Nephron (organoid): ENCODE measurements at regions not wholly inside any gene's neighbourhood (a gene's known extent, or its start where the extent isn't known, plus 50 kb on each side); places are given as distances from the start of the nearest gene placed in this dataset.

ENCODE experiments used
- H3K27ac Mint-ChIP-seq, 3 experiments: 2 replicates each; pipeline ENCODE4 v1.8.0; 2020; ENCODE audit warnings: mixed read lengths in 3 of 3, mild to moderate bottlenecking in 2 of 3, moderate library complexity in 1 of 3
- H3K27me3 Mint-ChIP-seq: 2 replicates; pipeline ENCODE4 v1.8.0; 2021; ENCODE audit warnings: low read depth, mild to moderate bottlenecking, moderate library complexity, mixed read lengths
- H3K36me3 Mint-ChIP-seq: 2 replicates; pipeline ENCODE4 v1.8.0; 2020; ENCODE audit warnings: low read depth, mixed read lengths
- H3K4me1 Mint-ChIP-seq: 2 replicates; pipeline ENCODE4 v1.8.0; 2020; ENCODE audit warnings: mixed read lengths
- H3K4me3 Mint-ChIP-seq, 3 experiments: 2 replicates each; pipeline ENCODE4 v1.8.0; 2020; ENCODE audit warnings: mild to moderate bottlenecking in 3 of 3, mixed read lengths in 3 of 3, moderate library complexity in 2 of 3
- H3K9me3 Mint-ChIP-seq: 2 replicates; pipeline ENCODE4 v1.8.0; 2020; ENCODE audit warnings: mixed read lengths
- TF ChIP-seq, protein P1 (sequence below), 3 experiments: fragments of 200-600 bp; sonication (generic); IDR thresholded peaks; one replicate each; pipeline ENCODE4 v1.5.0; 2021; ENCODE audit warnings: antibody characterized with exemption in 3 of 3; ENCODE audit not compliant: unreplicated experiment in 3 of 3

DNA sequence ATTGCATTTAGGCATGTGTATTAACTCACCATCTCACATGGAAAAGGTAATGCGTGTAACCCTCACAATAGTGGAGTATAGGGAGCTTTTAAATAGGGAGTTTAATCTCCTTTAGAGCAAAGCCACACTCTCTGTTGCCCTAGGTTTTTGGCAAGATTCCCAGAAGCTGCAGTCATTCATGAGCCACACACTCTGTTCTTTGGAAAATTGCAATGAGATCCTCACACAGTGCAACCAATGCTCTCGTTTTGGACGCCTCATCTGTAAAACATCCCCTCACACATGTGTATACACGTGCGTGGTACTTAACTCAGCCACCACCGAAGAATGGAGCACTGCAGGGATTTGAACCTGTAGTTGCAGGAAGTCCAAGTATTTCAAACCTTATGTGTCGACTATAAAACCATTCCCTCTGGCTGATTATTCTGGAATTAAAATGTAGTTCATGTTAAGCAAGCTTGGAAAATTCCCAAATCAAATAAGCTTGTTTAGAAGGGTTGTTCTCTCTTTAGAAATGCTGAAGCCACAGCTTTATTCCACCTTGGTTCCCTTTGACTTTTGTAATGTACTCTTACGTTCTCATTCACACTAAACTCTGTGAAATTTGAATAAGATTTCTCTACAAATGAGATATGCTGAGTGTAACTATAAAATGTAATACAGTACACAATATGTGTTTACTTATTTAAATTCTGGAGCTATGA, 489.8 kb upstream of the MANEA start:
- Mint-ChIP-seq H3K4me3 (no peak overlapping the region), H3K9me3 (no peaks in the 10 kb centered on the region), H3K27ac (no peak overlapping the region), H3K27me3 (peaks cover 3% of the 10 kb centered on the region), H3K4me1 (peaks cover 12% of the 10 kb centered on the region), H3K36me3 (no peaks in the 10 kb centered on the region)
- TF ChIP-seq, protein P1, sequence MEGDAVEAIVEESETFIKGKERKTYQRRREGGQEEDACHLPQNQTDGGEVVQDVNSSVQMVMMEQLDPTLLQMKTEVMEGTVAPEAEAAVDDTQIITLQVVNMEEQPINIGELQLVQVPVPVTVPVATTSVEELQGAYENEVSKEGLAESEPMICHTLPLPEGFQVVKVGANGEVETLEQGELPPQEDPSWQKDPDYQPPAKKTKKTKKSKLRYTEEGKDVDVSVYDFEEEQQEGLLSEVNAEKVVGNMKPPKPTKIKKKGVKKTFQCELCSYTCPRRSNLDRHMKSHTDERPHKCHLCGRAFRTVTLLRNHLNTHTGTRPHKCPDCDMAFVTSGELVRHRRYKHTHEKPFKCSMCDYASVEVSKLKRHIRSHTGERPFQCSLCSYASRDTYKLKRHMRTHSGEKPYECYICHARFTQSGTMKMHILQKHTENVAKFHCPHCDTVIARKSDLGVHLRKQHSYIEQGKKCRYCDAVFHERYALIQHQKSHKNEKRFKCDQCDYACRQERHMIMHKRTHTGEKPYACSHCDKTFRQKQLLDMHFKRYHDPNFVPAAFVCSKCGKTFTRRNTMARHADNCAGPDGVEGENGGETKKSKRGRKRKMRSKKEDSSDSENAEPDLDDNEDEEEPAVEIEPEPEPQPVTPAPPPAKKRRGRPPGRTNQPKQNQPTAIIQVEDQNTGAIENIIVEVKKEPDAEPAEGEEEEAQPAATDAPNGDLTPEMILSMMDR (IDR thresholded peaks at IDR 0.05; ENCODE audit: unreplicated experiment in 3 of 3), result no peak

DNA sequence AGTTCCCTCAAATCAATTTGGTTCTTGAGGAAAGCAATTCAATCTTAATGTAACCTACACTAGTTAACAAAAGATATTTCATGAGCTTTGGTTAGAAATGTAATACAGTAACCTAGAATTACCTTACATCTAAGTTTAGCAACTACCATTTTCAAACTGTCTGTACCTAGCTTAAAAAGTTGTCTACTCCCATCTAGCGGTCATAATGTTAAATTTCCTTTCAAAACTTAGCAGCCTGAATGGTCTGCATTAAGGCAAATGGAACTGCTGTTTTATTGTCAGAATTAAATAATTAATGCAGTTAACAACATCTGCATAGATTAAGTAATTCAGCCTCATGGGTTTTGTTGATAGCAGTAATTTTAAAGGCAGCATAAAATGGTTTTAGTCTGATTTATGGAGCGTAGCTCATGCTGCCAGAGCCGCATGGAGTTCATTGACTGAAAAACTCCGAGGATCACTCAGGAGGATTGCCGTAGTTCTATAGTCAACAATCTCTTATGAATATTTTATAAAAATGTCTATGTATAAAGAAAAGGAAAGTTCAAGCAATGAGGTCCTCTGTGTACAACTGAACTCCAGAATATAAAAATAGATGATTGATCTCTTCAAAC, 485.4 kb upstream of the MANEA start:
- H3K4me1 Mint-ChIP-seq, result peaks cover 12% of the 10 kb centered on the region
- H3K36me3 Mint-ChIP-seq, result no peaks in the 10 kb centered on the region
- no peak overlapping the region for H3K4me3 Mint-ChIP-seq
- no peaks in the 10 kb centered on the region for H3K9me3 Mint-ChIP-seq
- TF ChIP-seq, protein P1 (IDR thresholded peaks at IDR 0.05; ENCODE audit: unreplicated experiment in 3 of 3), result peak; percentile 60 to 78 (median 70)
- no peaks in the 10 kb centered on the region for H3K27me3 Mint-ChIP-seq
- no peak overlapping the region for H3K27ac Mint-ChIP-seq

DNA sequence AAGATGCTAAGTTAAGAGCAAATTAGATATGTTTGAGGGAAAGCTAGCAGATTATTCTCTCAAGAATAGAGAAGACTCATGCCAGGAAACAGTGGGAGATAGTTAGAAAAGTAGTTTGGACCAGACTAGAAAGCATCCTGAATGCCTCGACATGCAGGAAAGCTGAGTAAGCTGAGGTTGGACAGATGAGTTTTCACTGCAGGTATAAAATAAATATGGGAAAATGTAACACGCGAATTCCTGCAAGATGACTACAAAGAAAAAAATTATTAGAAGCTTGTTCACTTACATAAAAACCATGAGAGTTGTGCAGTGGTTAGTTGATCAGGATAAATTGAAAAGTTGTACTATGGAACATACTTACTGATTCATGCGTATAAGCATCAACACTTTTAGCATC, 484.2 kb upstream of the MANEA start:
- H3K27ac Mint-ChIP-seq, result no peak overlapping the region
- TF ChIP-seq, protein P1 (IDR thresholded peaks at IDR 0.05; ENCODE audit: unreplicated experiment in 3 of 3), result no peak
- H3K4me3 Mint-ChIP-seq, result no peak overlapping the region
- no peaks in the 10 kb centered on the region for H3K9me3 Mint-ChIP-seq
- H3K4me1 Mint-ChIP-seq, result peaks cover 8% of the 10 kb centered on the region
- H3K36me3 Mint-ChIP-seq, result no peaks in the 10 kb centered on the region
- H3K27me3 Mint-ChIP-seq, result no peaks in the 10 kb centered on the region

DNA sequence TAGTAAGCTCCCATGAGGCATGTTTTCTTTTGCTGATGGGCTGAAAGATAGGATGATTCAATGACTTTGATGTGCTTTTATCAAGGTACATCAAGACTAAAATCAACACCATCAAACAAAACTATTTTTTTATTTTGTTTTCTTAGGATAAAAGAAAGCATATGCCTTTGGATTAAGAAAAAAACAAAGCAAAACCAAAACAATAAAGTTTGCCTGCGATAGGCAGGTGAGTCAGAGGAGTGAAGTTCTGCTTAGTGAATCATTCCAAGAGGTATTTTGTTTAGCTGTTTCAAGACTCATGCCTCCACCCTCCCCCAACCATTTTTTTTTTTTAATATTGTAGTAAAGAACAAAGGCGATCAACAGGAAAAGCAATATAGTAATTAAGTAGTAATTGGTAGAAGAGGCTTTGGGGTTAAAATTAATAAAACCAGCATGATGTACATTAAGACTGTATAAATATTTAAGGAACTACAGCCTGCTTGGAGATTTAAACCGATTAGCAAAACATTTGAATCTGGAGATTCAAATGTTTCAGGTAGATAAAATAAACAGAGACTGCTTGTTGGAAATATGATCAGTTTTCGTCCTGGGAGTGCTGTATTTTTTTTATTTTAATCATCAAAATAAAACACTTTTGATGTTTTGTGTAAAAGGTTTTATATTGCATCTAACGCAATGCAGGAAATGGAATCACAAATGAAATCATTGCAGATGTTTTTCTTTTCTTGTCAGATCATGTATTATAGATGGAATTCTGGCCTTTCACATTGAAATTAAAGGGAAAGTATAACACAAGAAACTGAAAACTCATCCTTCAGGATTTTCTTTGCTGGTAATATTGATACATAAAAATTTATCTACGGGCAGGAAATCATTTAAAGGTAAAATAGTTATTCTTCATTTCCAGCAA, 482.3 kb upstream of the MANEA start:
- Mint-ChIP-seq H3K9me3 (no peaks in the 10 kb centered on the region), H3K27me3 (no peaks in the 10 kb centered on the region), H3K4me3 (no peak overlapping the region), H3K4me1 (peaks cover 8% of the 10 kb centered on the region), H3K27ac (no peak overlapping the region), H3K36me3 (no peaks in the 10 kb centered on the region)
- TF ChIP-seq, protein P1 (IDR thresholded peaks at IDR 0.05; ENCODE audit: unreplicated experiment in 3 of 3), result no peak

DNA sequence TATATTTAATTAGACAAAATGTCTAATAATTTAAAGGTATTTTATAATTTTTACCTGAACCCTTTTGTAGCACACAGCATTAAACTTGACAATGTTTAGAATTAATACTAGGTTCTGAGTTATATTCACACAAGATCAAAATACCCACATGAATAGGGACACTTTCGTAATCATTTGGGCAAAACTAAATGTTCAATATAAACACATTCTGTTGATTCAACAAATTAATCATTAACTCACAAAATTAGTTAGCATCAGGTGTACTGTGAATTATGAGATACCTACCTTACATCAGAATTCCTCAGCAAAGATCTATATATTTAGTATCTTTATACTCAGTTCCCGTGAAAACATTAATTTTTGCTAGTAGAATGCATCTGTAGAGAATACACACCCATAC, 481.5 kb upstream of the MANEA start:
- no peak overlapping the region for H3K27ac Mint-ChIP-seq
- no peaks in the 10 kb centered on the region for H3K36me3 Mint-ChIP-seq
- no peak overlapping the region for H3K4me3 Mint-ChIP-seq
- peaks cover 5% of the 10 kb centered on the region for H3K4me1 Mint-ChIP-seq
- no peaks in the 10 kb centered on the region for H3K27me3 Mint-ChIP-seq
- H3K9me3 Mint-ChIP-seq, result no peaks in the 10 kb centered on the region
- TF ChIP-seq, protein P1 (IDR thresholded peaks at IDR 0.05; ENCODE audit: unreplicated experiment in 3 of 3), result no peak
